Glutamatergic neuron (in vitro differentiated cells): ENCODE measurements at regions not wholly inside any gene's neighbourhood (a gene's known extent, or its start where the extent isn't known, plus 50 kb on each side); places are given as distances from the start of the nearest gene placed in this dataset.

Experiments used
- DNase-seq: peaks from one replicate; pipeline ENCODE4 v3.0.0; 2022
- H3K27ac Mint-ChIP-seq: one replicate; pipeline ENCODE4 v1.8.0; 2020; ENCODE audit warnings: mild to moderate bottlenecking, mixed read lengths, inconsistent platforms; ENCODE audit not compliant: unreplicated experiment
- H3K27me3 Mint-ChIP-seq: one replicate; pipeline ENCODE4 v1.8.0; 2020; ENCODE audit warnings: mild to moderate bottlenecking, moderate library complexity, mixed read lengths, inconsistent platforms; ENCODE audit not compliant: unreplicated experiment
- H3K36me3 Mint-ChIP-seq: one replicate; pipeline ENCODE4 v1.8.0; 2020; ENCODE audit warnings: mild to moderate bottlenecking, mixed read lengths, inconsistent platforms; ENCODE audit not compliant: unreplicated experiment
- H3K4me1 Mint-ChIP-seq: one replicate; pipeline ENCODE4 v1.8.0; 2020; ENCODE audit warnings: mild to moderate bottlenecking, low read depth, mixed read lengths, inconsistent platforms; ENCODE audit not compliant: unreplicated experiment
- H3K4me3 Mint-ChIP-seq: one replicate; pipeline ENCODE4 v1.8.0; 2020; ENCODE audit warnings: mild to moderate bottlenecking, mixed read lengths, inconsistent platforms; ENCODE audit not compliant: unreplicated experiment
- H3K9me3 Mint-ChIP-seq: one replicate; pipeline ENCODE4 v1.8.0; 2020; ENCODE audit warnings: mild to moderate bottlenecking, moderate library complexity, mixed read lengths, inconsistent platforms; ENCODE audit not compliant: unreplicated experiment
- CTCF ChIP-seq: fragments of 200-600 bp; sonication (generic); IDR thresholded peaks from one replicate; pipeline ENCODE4 v1.5.0; 2021; ENCODE audit not compliant: partially characterized antibody, unreplicated experiment

- Mint-ChIP-seq H3K4me1 (peaks cover 10% of the 10 kb centered on the region), H3K4me3 (no peak overlapping the region), H3K36me3 (no peaks in the 10 kb centered on the region), H3K9me3 (no peaks in the 10 kb centered on the region), H3K27ac (no peak overlapping the region), H3K27me3 (no peaks in the 10 kb centered on the region)
- TF ChIP-seq CTCF, result no peak
- DNase-seq, result no peak
Observed at GRCh38 chr2:143889216-143889615, 630.7 kb downstream of the ZEB2 start.

- no peak for DNase-seq
- H3K4me3 Mint-ChIP-seq, result no peak overlapping the region
- no peak overlapping the region for H3K27ac Mint-ChIP-seq
- TF ChIP-seq CTCF, result no peak
- no peaks in the 10 kb centered on the region for H3K27me3 Mint-ChIP-seq
- peaks cover 5% of the 10 kb centered on the region for H3K36me3 Mint-ChIP-seq
- H3K4me1 Mint-ChIP-seq, result peaks cover 18% of the 10 kb centered on the region
- H3K9me3 Mint-ChIP-seq, result no peaks in the 10 kb centered on the region
Observed at GRCh38 chr2:143885461-143885860, 634.5 kb downstream of the ZEB2 start.

- DNase-seq, result no peak
- peaks cover 33% of the 10 kb centered on the region for H3K4me1 Mint-ChIP-seq
- H3K4me3 Mint-ChIP-seq, result no peak overlapping the region
- TF ChIP-seq CTCF, result no peak
- no peak overlapping the region for H3K27ac Mint-ChIP-seq
- peaks cover 5% of the 10 kb centered on the region for H3K36me3 Mint-ChIP-seq
- H3K9me3 Mint-ChIP-seq, result peaks cover 7% of the 10 kb centered on the region
- H3K27me3 Mint-ChIP-seq, result peaks cover 7% of the 10 kb centered on the region
Observed at GRCh38 chr2:143881246-143881645, 638.7 kb downstream of the ZEB2 start.

GRCh38 chr2:143877876-143878530 lies 641.9 kb downstream of the ZEB2 start:
- Mint-ChIP-seq H3K9me3 (peaks cover 8% of the 10 kb centered on the region), H3K27ac (peak overlapping the region; percentile 88), H3K27me3 (peaks cover 7% of the 10 kb centered on the region), H3K36me3 (peaks cover 13% of the 10 kb centered on the region), H3K4me3 (peak overlapping the region; percentile 31), H3K4me1 (peaks cover 39% of the 10 kb centered on the region)
- no peak for DNase-seq
- TF ChIP-seq CTCF, result no peak

GRCh38 chr2:143877056-143877455 lies 642.9 kb downstream of the ZEB2 start:
- DNase-seq, result peak; percentile 73
- Mint-ChIP-seq H3K9me3 (peaks cover 8% of the 10 kb centered on the region), H3K4me1 (peaks cover 39% of the 10 kb centered on the region), H3K4me3 (peak overlapping the region; percentile 56), H3K27me3 (peaks cover 7% of the 10 kb centered on the region), H3K27ac (peak overlapping the region; percentile 88), H3K36me3 (peaks cover 13% of the 10 kb centered on the region)
- no peak for TF ChIP-seq CTCF
